GM23338 (cell line): ENCODE measurements at regions not wholly inside any gene's neighbourhood (a gene's known extent, or its start where the extent isn't known, plus 50 kb on each side); places are given as distances from the start of the nearest gene placed in this dataset.

ENCODE experiments used
- ATAC-seq: fragments of 200-7000 bp; cut with Tn5 transposase; 3 replicates; pipeline ENCODE4 v1.9.1; 2020
- DNase-seq: peaks from one replicate; pipeline ENCODE4 v3.0.0-alpha.2; 2015; ENCODE audit warnings: low spot score
- H2AFZ ChIP-seq: fragments of 200-600 bp; sonication (generic); 2 replicates; pipeline ENCODE4 v1.8.0; 2016; ENCODE audit warnings: antibody characterized with exemption, mild to moderate bottlenecking, moderate library complexity
- H3F3A ChIP-seq: fragments of 200-600 bp; sonication (generic); replicated peaks from 2 replicates; pipeline ENCODE4 v1.8.0; 2017; ENCODE audit warnings: antibody characterized with exemption, mixed run types, low read depth
- H3K27ac ChIP-seq: fragments of 200-600 bp; sonication (generic); 2 replicates; pipeline ENCODE4 v1.6.1; 2016; ENCODE audit warnings: low read depth
- H3K27me3 ChIP-seq: fragments of 200-600 bp; sonication (generic); 2 replicates; pipeline ENCODE4 v1.8.0; 2016; ENCODE audit warnings: mild to moderate bottlenecking, mixed run types, moderate library complexity; ENCODE audit not compliant: insufficient read depth
- H3K36me3 ChIP-seq: fragments of 200-600 bp; sonication (generic); 2 replicates; pipeline ENCODE4 v1.8.0; 2016; ENCODE audit warnings: mild to moderate bottlenecking; ENCODE audit not compliant: insufficient read depth
- H3K4me1 ChIP-seq: fragments of 200-600 bp; sonication (generic); 2 replicates; pipeline ENCODE4 v1.8.0; 2016; ENCODE audit warnings: mild to moderate bottlenecking, moderate library complexity; ENCODE audit not compliant: insufficient read depth
- H3K4me2 ChIP-seq: fragments of 200-600 bp; sonication (generic); 2 replicates; pipeline ENCODE4 v1.7.1; 2017; ENCODE audit warnings: mixed run types
- H3K4me3 ChIP-seq: fragments of 200-600 bp; sonication (generic); 2 replicates; pipeline ENCODE4 v1.6.1; 2016; ENCODE audit warnings: mixed run types
- H3K79me2 ChIP-seq: fragments of 200-600 bp; sonication (generic); replicated peaks from 2 replicates; pipeline ENCODE4 v1.8.0; 2017; ENCODE audit warnings: mild to moderate bottlenecking; ENCODE audit not compliant: insufficient read depth
- H3K9me2 ChIP-seq: fragments of 200-600 bp; sonication (generic); 2 replicates; pipeline ENCODE4 v1.8.0; 2017; ENCODE audit not compliant: insufficient read depth
- H4K20me1 ChIP-seq: fragments of 200-600 bp; sonication (generic); replicated peaks from 2 replicates; pipeline ENCODE4 v1.8.0; 2017; ENCODE audit warnings: mild to moderate bottlenecking; ENCODE audit not compliant: insufficient read depth
- H3K27ac Mint-ChIP-seq: 2 replicates; pipeline ENCODE4 v1.8.0; 2020; ENCODE audit warnings: inconsistent platforms, mild to moderate bottlenecking, moderate library complexity, mixed read lengths
- H3K27me3 Mint-ChIP-seq: 3 replicates; pipeline ENCODE4 v1.8.0; 2022; ENCODE audit warnings: low read depth, mild to moderate bottlenecking, moderate library complexity, mixed read lengths, inconsistent platforms; ENCODE audit not compliant: insufficient read depth, poor library complexity
- H3K36me3 Mint-ChIP-seq: 3 replicates; pipeline ENCODE4 v1.8.0; 2021; ENCODE audit warnings: low read depth, mild to moderate bottlenecking, inconsistent platforms, moderate library complexity, mixed read lengths
- H3K4me1 Mint-ChIP-seq: 3 replicates; pipeline ENCODE4 v1.8.0; 2020; ENCODE audit warnings: mild to moderate bottlenecking, inconsistent platforms, mixed read lengths
- H3K4me3 Mint-ChIP-seq: 3 replicates; pipeline ENCODE4 v1.8.0; 2021; ENCODE audit warnings: moderate library complexity, mild to moderate bottlenecking, inconsistent platforms, mixed read lengths
- H3K9me3 Mint-ChIP-seq: 3 replicates; pipeline ENCODE4 v1.8.0; 2020; ENCODE audit warnings: moderate library complexity, mild to moderate bottlenecking, inconsistent platforms, mixed read lengths
- CREB1 ChIP-seq: fragments of 250-450 bp; sonication (Bioruptor Pico); IDR thresholded peaks from 2 replicates; pipeline ENCODE4 v1.5.0; 2020; ENCODE audit warnings: low read depth, mild to moderate bottlenecking, moderate library complexity
- ETS1 ChIP-seq: IDR thresholded peaks from 2 replicates; pipeline ENCODE4 v1.6.1; 2016; ENCODE audit warnings: antibody characterized with exemption
- EZH2 ChIP-seq: fragments of 200-600 bp; sonication (generic); IDR thresholded peaks from one replicate; pipeline ENCODE4 v1.8.0; 2017; ENCODE audit warnings: antibody characterized with exemption, mild to moderate bottlenecking, low read depth; ENCODE audit not compliant: unreplicated experiment
- EZH2phosphoT487 ChIP-seq: fragments of 200-600 bp; sonication (generic); IDR thresholded peaks from one replicate; pipeline ENCODE4 v1.8.1; 2018; ENCODE audit warnings: antibody characterized with exemption; ENCODE audit not compliant: unreplicated experiment
- JUNB ChIP-seq: IDR thresholded peaks from one replicate; pipeline ENCODE4 v1.6.1; 2016; ENCODE audit warnings: antibody characterized with exemption; ENCODE audit not compliant: unreplicated experiment
- NANOG ChIP-seq: IDR thresholded peaks from 2 replicates; pipeline ENCODE4 v1.6.1; 2016; ENCODE audit warnings: antibody characterized with exemption, borderline replicate concordance
- POLR2AphosphoS5 ChIP-seq: IDR thresholded peaks from 2 replicates; pipeline ENCODE4 v1.6.1; 2016; ENCODE audit warnings: antibody characterized with exemption, low read depth
- STAT1 ChIP-seq: IDR thresholded peaks from one replicate; pipeline ENCODE4 v1.6.1; 2016; ENCODE audit warnings: antibody characterized with exemption; ENCODE audit not compliant: unreplicated experiment
- ZNF114 ChIP-seq: fragments of 250-450 bp; sonication (Bioruptor Pico); IDR thresholded peaks from 2 replicates; pipeline ENCODE4 v1.5.0; 2020; ENCODE audit warnings: mild to moderate bottlenecking, moderate library complexity
- ZNF331 ChIP-seq: fragments of 250-450 bp; sonication (Bioruptor Pico); IDR thresholded peaks from 2 replicates; pipeline ENCODE4 v1.5.0; 2020; ENCODE audit warnings: low read depth, mild to moderate bottlenecking, moderate library complexity
- ZNF462 ChIP-seq: fragments of 250-450 bp; sonication (Bioruptor Pico); IDR thresholded peaks from 2 replicates; pipeline ENCODE4 v1.5.0; 2020; ENCODE audit warnings: mild to moderate bottlenecking, moderate library complexity
- TF ChIP-seq, protein P1 (sequence below), 2 experiments: fragments of 200-600 bp in 1 of 2; sonication (generic) in 1 of 2; conservative IDR thresholded peaks; 2 replicates each; pipeline versions ENCODE4 v1.5.1 to v1.6.1; 2016 to 2017; ENCODE audit warnings: antibody characterized with exemption in 2 of 2, low read depth in 2 of 2, mild to moderate bottlenecking in 2 of 2, moderate library complexity in 1 of 2
- TF ChIP-seq, protein P2 (sequence below): IDR thresholded peaks from one replicate; pipeline ENCODE4 v1.6.1; 2018; ENCODE audit warnings: antibody characterized with exemption; ENCODE audit not compliant: unreplicated experiment

DNA sequence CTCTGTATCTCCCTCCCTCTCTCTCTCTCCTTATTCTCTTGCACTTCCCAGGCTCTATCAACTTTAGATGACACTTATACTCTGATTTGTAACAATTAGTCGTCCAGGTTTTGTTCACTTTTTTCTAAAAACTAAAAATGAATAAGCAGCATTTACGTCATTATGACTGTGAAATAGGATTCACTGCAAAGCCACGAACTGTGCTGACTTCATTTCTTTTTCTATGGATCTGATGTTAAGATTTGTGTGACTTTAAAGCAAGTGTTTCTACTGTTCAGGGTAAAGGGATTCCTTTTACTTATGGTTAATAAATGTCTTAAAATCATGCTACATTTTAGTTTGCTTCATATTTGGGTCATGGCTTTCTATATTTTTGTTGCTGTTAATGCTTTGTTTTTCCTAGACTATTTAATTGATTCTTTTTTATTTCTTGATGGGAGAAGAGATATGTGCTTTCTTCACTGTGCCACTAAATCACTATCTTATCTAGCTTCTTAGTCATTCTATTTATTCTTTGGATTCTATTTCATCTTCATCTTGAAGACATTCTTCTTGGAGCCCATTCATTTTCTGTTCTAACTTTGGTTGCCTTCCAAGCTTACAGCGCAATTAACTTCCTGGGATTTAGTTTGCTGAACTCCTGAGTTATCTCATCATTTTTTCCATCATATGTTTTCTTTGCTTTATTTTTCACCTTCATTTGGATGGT is 480.4 kb upstream of the TRIB2 start (continued):
- TF ChIP-seq ZNF462 (CRISPR knock-in tag) (no peak), EZH2phosphoT487 (no peak)

GRCh38 chr2:12240206-12240605 is 476.5 kb upstream of the TRIB2 start:
- H3K36me3 ChIP-seq: no peaks in the 10 kb centered on the region
- Mint-ChIP-seq H3K27me3 (peaks cover 2% of the 10 kb centered on the region), H3K4me1 (no peaks in the 10 kb centered on the region), H3K4me3 (no peak overlapping the region), H3K9me3 (no peaks in the 10 kb centered on the region), H3K36me3 (no peaks in the 10 kb centered on the region), H3K27ac (no peak overlapping the region)
- H3K27me3 ChIP-seq: no peaks in the 10 kb centered on the region
- no peak overlapping the region for H3K27ac ChIP-seq
- H3K9me2 ChIP-seq: no peaks in the 10 kb centered on the region
- H3K4me3 ChIP-seq: no peak overlapping the region
- no peak for DNase-seq
- no peaks in the 10 kb centered on the region for H3K79me2 ChIP-seq
- no peaks in the 10 kb centered on the region for H3F3A ChIP-seq
- H3K4me2 ChIP-seq: no peak overlapping the region
- H4K20me1 ChIP-seq: no peaks in the 10 kb centered on the region
- no peak overlapping the region for H2AFZ ChIP-seq
- H3K4me1 ChIP-seq: no peaks in the 10 kb centered on the region
- ATAC-seq: no peak
- TF ChIP-seq NANOG (no peak), EZH2 (no peak), ETS1 (no peak), STAT1 (no peak), ZNF331 (no peak), CREB1 (CRISPR knock-in tag) (no peak), EZH2phosphoT487 (no peak), ZNF114 (no peak), JUNB (no peak), POLR2AphosphoS5 (no peak)
- TF ChIP-seq, protein P1, sequence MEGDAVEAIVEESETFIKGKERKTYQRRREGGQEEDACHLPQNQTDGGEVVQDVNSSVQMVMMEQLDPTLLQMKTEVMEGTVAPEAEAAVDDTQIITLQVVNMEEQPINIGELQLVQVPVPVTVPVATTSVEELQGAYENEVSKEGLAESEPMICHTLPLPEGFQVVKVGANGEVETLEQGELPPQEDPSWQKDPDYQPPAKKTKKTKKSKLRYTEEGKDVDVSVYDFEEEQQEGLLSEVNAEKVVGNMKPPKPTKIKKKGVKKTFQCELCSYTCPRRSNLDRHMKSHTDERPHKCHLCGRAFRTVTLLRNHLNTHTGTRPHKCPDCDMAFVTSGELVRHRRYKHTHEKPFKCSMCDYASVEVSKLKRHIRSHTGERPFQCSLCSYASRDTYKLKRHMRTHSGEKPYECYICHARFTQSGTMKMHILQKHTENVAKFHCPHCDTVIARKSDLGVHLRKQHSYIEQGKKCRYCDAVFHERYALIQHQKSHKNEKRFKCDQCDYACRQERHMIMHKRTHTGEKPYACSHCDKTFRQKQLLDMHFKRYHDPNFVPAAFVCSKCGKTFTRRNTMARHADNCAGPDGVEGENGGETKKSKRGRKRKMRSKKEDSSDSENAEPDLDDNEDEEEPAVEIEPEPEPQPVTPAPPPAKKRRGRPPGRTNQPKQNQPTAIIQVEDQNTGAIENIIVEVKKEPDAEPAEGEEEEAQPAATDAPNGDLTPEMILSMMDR (conservative IDR thresholded peaks at IDR 0.05; ENCODE audit: low read depth in 2 of 2): no peak
- TF ChIP-seq, protein P2, sequence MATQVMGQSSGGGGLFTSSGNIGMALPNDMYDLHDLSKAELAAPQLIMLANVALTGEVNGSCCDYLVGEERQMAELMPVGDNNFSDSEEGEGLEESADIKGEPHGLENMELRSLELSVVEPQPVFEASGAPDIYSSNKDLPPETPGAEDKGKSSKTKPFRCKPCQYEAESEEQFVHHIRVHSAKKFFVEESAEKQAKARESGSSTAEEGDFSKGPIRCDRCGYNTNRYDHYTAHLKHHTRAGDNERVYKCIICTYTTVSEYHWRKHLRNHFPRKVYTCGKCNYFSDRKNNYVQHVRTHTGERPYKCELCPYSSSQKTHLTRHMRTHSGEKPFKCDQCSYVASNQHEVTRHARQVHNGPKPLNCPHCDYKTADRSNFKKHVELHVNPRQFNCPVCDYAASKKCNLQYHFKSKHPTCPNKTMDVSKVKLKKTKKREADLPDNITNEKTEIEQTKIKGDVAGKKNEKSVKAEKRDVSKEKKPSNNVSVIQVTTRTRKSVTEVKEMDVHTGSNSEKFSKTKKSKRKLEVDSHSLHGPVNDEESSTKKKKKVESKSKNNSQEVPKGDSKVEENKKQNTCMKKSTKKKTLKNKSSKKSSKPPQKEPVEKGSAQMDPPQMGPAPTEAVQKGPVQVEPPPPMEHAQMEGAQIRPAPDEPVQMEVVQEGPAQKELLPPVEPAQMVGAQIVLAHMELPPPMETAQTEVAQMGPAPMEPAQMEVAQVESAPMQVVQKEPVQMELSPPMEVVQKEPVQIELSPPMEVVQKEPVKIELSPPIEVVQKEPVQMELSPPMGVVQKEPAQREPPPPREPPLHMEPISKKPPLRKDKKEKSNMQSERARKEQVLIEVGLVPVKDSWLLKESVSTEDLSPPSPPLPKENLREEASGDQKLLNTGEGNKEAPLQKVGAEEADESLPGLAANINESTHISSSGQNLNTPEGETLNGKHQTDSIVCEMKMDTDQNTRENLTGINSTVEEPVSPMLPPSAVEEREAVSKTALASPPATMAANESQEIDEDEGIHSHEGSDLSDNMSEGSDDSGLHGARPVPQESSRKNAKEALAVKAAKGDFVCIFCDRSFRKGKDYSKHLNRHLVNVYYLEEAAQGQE: no peak
